Heart right ventricle (tissue), 16 donors: ENCODE measurements at regions not wholly inside any gene's neighbourhood (a gene's known extent, or its start where the extent isn't known, plus 50 kb on each side); places are given as distances from the start of the nearest gene placed in this dataset.
"Not testable (repeated sequence)": the region's sequence is repeated elsewhere in the genome, so short reads cannot be mapped to it uniquely, and the experiment has no call there.

Experiments
- ATAC-seq, 8 donors: fragments of 200-7000 bp; cut with Tn5 transposase; one replicate each; pipeline ENCODE4 v1.9.1; 2020; ENCODE audit warnings: mild to moderate bottlenecking in 8 of 8, moderate library complexity in 8 of 8, moderate number of reproducible peaks in 1 of 8
- DNase-seq, 2 donors: peaks; one replicate each; pipeline ENCODE4 v3.0.0-alpha.2; 2020
- H3K27ac ChIP-seq, 10 donors: fragments of 200-600 bp; sonication (generic) in 2 of 10; one replicate each; pipeline versions ENCODE4 v1.5.0 to v1.8.0; 2020 to 2022; ENCODE audit warnings: mild to moderate bottlenecking in 3 of 10
- H3K27me3 ChIP-seq, 7 donors: fragments of 200-600 bp; one replicate each; pipeline ENCODE4 v1.8.0; 2021 to 2022; ENCODE audit warnings: mild to moderate bottlenecking in 2 of 7
- H3K36me3 ChIP-seq, 9 donors: fragments of 200-600 bp; sonication (generic) in 1 of 9; one replicate each; pipeline versions ENCODE4 v1.5.0 to v1.8.0; 2020 to 2022; ENCODE audit warnings: mild to moderate bottlenecking in 2 of 9
- H3K4me1 ChIP-seq, 9 donors: fragments of 200-600 bp; sonication (generic) in 1 of 9; one replicate each; pipeline versions ENCODE4 v1.5.0 to v1.8.0; 2020 to 2022; ENCODE audit warnings: mild to moderate bottlenecking in 4 of 9
- H3K4me3 ChIP-seq, 10 donors: fragments of 200-600 bp; sonication (generic) in 2 of 10; one replicate each; pipeline versions ENCODE4 v1.5.0 to v1.8.0; 2020 to 2022; ENCODE audit warnings: mild to moderate bottlenecking in 7 of 10, moderate library complexity in 2 of 10
- H3K9me3 ChIP-seq, 11 donors: fragments of 200-600 bp in 10 of 11; sonication (generic) in 2 of 11; one replicate each; pipeline versions ENCODE4 v1.5.0 to v1.8.0; 2013 to 2022; ENCODE audit warnings: mild to moderate bottlenecking in 2 of 11, control low read depth in 1 of 11, moderate library complexity in 1 of 11
- CTCF ChIP-seq, 9 donors: fragments of 200-600 bp; sonication (generic) in 2 of 9; IDR thresholded peaks; one replicate each; pipeline versions ENCODE4 v1.5.0 to v1.8.0; 2021 to 2022; ENCODE audit warnings: antibody characterized with exemption in 9 of 9, mild to moderate bottlenecking in 5 of 9, moderate library complexity in 1 of 9
- WGBS, 2 donors: extraction: QIAGEN DNeasy Blood & Tissue Kit; methylation state at CpG; one replicate each; pipeline ENCODE4 v1.1.7; 2013; ENCODE audit warnings: inconsistent platforms in 1 of 2; 5-methylcytosine and 5-hydroxymethylcytosine counted together
- intact Hi-C, 10 donors: fragments of 100-400 bp; cut with DNase I; formaldehyde crosslinking; loops; one replicate each; pipeline versions ENCODE4 v1.11.1 to v1.14.2; 2022
- donor health status: Arrhythmogenic right ventricular cardiomyopathy.
- donor health status: ischemic (EF 13 %, LVEDD 7.1; RV severe dilation, severe dysfunction).
- donor health status: healthy with polysubstance abuse.
- donor health status: DM: no; HTN: yes; CAD: no.
- donor health status: DM: no; HTN: no; CAD: no.
- donor health status: ischemic (EF 25% LVEDD 6.9; RV normal size, moderate dysfunction).
- donor health status: ischemic (EF 25% LVEDD 5.7; RV mildly dilated, moderate dysfunction).
- donor health status: healthy.
- donor health status: DM: yes; HTN: yes; CAD: no.
- donor health status: Ischemic cardiomyopathy.
- donor health status: ischemic (EF 35%, LVEDD 5.7; RV mildly dilated, moderate dysfunction).
- donor health status: nonischemic (EF 11% LVEDD 7.7; RV severe dilation, severe dysfunction).
- donor health status: DM: yes; HTN: yes; CAD: no.
- donor health status: PGD.
- donor health status: ischemic (EF 29% LVEDD 5.4; RV normal size, mild dysfunction).
- donor health status: nonischemic (EF 23%, LVEDD 6.1; RV moderate dilation, normal function).

- ATAC-seq: no peak
- no peak for DNase-seq
- H3K27ac ChIP-seq: no peak overlapping the region
- intact Hi-C loops: no loop called here
- H3K36me3 ChIP-seq: peaks cover 0 to 5% (median 0%) of the 10 kb centered on the region in 9 donors
- H3K4me3 ChIP-seq: no peak overlapping the region
- H3K9me3 ChIP-seq: no peaks in the 10 kb centered on the region
- no peak for TF ChIP-seq CTCF (IDR thresholded peaks at IDR 0.05)
- H3K4me1 ChIP-seq: no peaks in the 10 kb centered on the region
- no peaks in the 10 kb centered on the region for H3K27me3 ChIP-seq
- WGBS, 2 donors: 72 to 93% methylated on average over 5 of the region's 5 CpGs
Measured at GRCh38 chr13:21309542-21310172, 133.2 kb downstream of the MRPL57 start.

GRCh38 chr13:21310220-21310619, 133.8 kb downstream of the MRPL57 start:
- intact Hi-C loops: no loop called here
- no peaks in the 10 kb centered on the region for H3K4me1 ChIP-seq
- TF ChIP-seq CTCF (IDR thresholded peaks at IDR 0.05): no peak
- H3K4me3 ChIP-seq: no peak overlapping the region
- no peaks in the 10 kb centered on the region for H3K9me3 ChIP-seq
- WGBS, 2 donors: 67 to 78% methylated on average over 3 of the region's 3 CpGs
- H3K36me3 ChIP-seq: peaks cover 0 to 4% (median 0%) of the 10 kb centered on the region in 9 donors
- H3K27ac ChIP-seq: no peak overlapping the region
- no peaks in the 10 kb centered on the region for H3K27me3 ChIP-seq
- no peak for DNase-seq
- no peak for ATAC-seq

GRCh38 chr13:21314976-21315375, 138.5 kb downstream of the MRPL57 start:
- H3K27me3 ChIP-seq, H3K9me3 ChIP-seq, H3K4me3 ChIP-seq, DNase-seq, H3K4me1 ChIP-seq, intact Hi-C loops, ATAC-seq, H3K36me3 ChIP-seq, H3K27ac ChIP-seq: not testable (repeated sequence)
- WGBS, 2 donors: 91 to 96% methylated on average over 1 of the region's 1 CpG

GRCh38 chr13:21316376-21316775, 139.9 kb downstream of the MRPL57 start:
- Histone ChIP-seq H3K4me3 (no peak overlapping the region), H3K4me1 (no peaks in the 10 kb centered on the region), H3K9me3 (no peaks in the 10 kb centered on the region), H3K27ac (no peak overlapping the region), H3K27me3 (no peaks in the 10 kb centered on the region), H3K36me3 (no peaks in the 10 kb centered on the region)
- no peak for TF ChIP-seq CTCF (IDR thresholded peaks at IDR 0.05)
- intact Hi-C loops: no loop called here
- DNase-seq (no peak), ATAC-seq (no peak)

- Histone ChIP-seq H3K4me1 (no peaks in the 10 kb centered on the region), H3K9me3 (no peaks in the 10 kb centered on the region), H3K36me3 (no peaks in the 10 kb centered on the region), H3K4me3 (peak overlapping the region; percentile 6 to 51 (median 37)), H3K27me3 (no peaks in the 10 kb centered on the region), H3K27ac (no peak overlapping the region)
- intact Hi-C loops: no loop called here
- no peak for TF ChIP-seq CTCF (IDR thresholded peaks at IDR 0.05)
- DNase-seq: no peak
- 33 to 41% methylated on average over 50 of the region's 50 CpGs for WGBS, 2 donors
- ATAC-seq: peak in 3 of 8 donors; percentile 24 to 73 (median 53)
Measured at GRCh38 chr13:21318891-21319532, 140.1 kb downstream of the ZDHHC20 start.
